ENCODE measurements at regions not wholly inside any gene's neighbourhood (a gene's known extent, or its start where the extent isn't known, plus 50 kb on each side); places are given as distances from the start of the nearest gene placed in this dataset.

GRCh38 chr2:39529836-39530235, 92.8 kb upstream of the MAP4K3 start:
- TF ChIP-seq CTCF (IDR thresholded peaks at IDR 0.05) (no peak), POLR2AphosphoS5 (IDR thresholded peaks at IDR 0.05) (no peak)

Data from stomach (tissue), 4 donors.